ENCODE measurements at regions not wholly inside any gene's neighbourhood (a gene's known extent, or its start where the extent isn't known, plus 50 kb on each side); places are given as distances from the start of the nearest gene placed in this dataset.

GRCh38 chr13:24075137-24075975, 85.2 kb upstream of the SPATA13 start:
- ATAC-seq (ENCODE audit: low FRiP score in 2 of 2), result no peak
- Histone ChIP-seq H3K4me1 (peaks cover 18 to 33% (median 23%) of the 10 kb centered on the region in 4 donors), H3K4me3 (no peak overlapping the region), H3K27me3 (no peaks in the 10 kb centered on the region), H3K36me3 (no peaks in the 10 kb centered on the region), H3K9me3 (no peaks in the 10 kb centered on the region), H3K27ac (peak overlapping the region; percentile 28 to 61 (median 52))
- WGBS, 2 donors, result 53 to 71% methylated on average over 7 of the region's 7 CpGs
- TF ChIP-seq POLR2AphosphoS5 (IDR thresholded peaks at IDR 0.05), result no peak
- TF ChIP-seq POLR2A (IDR thresholded peaks at IDR 0.05), result no peak
- no peak for TF ChIP-seq EP300 (IDR thresholded peaks at IDR 0.05)
- no peak for TF ChIP-seq CTCF (IDR thresholded peaks at IDR 0.05)
- no peak for DNase-seq

- 20 to 22% methylated on average over 3 of the region's 3 CpGs for WGBS, 2 donors
- peak in 1 of 2 donors; percentile 41 for DNase-seq
- ATAC-seq (ENCODE audit: low FRiP score in 2 of 2), result no peak
- no peaks in the 10 kb centered on the region for H3K27me3 ChIP-seq
- peaks cover 18 to 33% (median 23%) of the 10 kb centered on the region in 4 donors for H3K4me1 ChIP-seq
- peak overlapping the region; percentile 23 to 60 (median 40) for H3K27ac ChIP-seq
- no peaks in the 10 kb centered on the region for H3K36me3 ChIP-seq
- TF ChIP-seq POLR2AphosphoS5 (IDR thresholded peaks at IDR 0.05), result no peak
- TF ChIP-seq POLR2A (IDR thresholded peaks at IDR 0.05), result no peak
- TF ChIP-seq EP300 (IDR thresholded peaks at IDR 0.05), result no peak
- TF ChIP-seq CTCF (IDR thresholded peaks at IDR 0.05), result no peak
- no peaks in the 10 kb centered on the region for H3K9me3 ChIP-seq
- H3K4me3 ChIP-seq, result peak overlapping the region in 1 of 4 donors; percentile 11
Measured at GRCh38 chr13:24076109-24076508, 84.4 kb upstream of the SPATA13 start.

- ATAC-seq (ENCODE audit: low FRiP score in 2 of 2), result no peak
- Histone ChIP-seq H3K9me3 (no peaks in the 10 kb centered on the region), H3K4me1 (peaks cover 18 to 33% (median 23%) of the 10 kb centered on the region in 4 donors), H3K36me3 (no peaks in the 10 kb centered on the region), H3K4me3 (peak overlapping the region in 1 of 4 donors; percentile 11), H3K27me3 (no peaks in the 10 kb centered on the region), H3K27ac (peak overlapping the region in 2 of 4 donors; percentile 38 to 60)
- no peak for DNase-seq
- TF ChIP-seq POLR2A (IDR thresholded peaks at IDR 0.05) (no peak), POLR2AphosphoS5 (IDR thresholded peaks at IDR 0.05) (no peak), EP300 (IDR thresholded peaks at IDR 0.05) (no peak), CTCF (IDR thresholded peaks at IDR 0.05) (no peak)
- 74 to 77% methylated on average over 8 of the region's 8 CpGs for WGBS, 2 donors
Measured at GRCh38 chr13:24076636-24077035, 83.9 kb upstream of the SPATA13 start.

GRCh38 chr13:24080134-24080533, 80.4 kb upstream of the SPATA13 start:
- Histone ChIP-seq H3K36me3 (no peaks in the 10 kb centered on the region), H3K27me3 (no peaks in the 10 kb centered on the region), H3K4me1 (peaks cover 9 to 17% (median 16%) of the 10 kb centered on the region in 4 donors), H3K27ac (no peak overlapping the region), H3K9me3 (no peaks in the 10 kb centered on the region), H3K4me3 (no peak overlapping the region)
- TF ChIP-seq POLR2A (IDR thresholded peaks at IDR 0.05) (no peak), CTCF (IDR thresholded peaks at IDR 0.05) (no peak), POLR2AphosphoS5 (IDR thresholded peaks at IDR 0.05) (no peak), EP300 (IDR thresholded peaks at IDR 0.05) (no peak)
- DNase-seq (no peak), ATAC-seq (ENCODE audit: low FRiP score in 2 of 2) (no peak)
- 91 to 94% methylated on average over 5 of the region's 5 CpGs for WGBS, 2 donors

All from upper lobe of left lung (tissue), 6 donors.